ENCODE measurements at regions not wholly inside any gene's neighbourhood (a gene's known extent, or its start where the extent isn't known, plus 50 kb on each side); places are given as distances from the start of the nearest gene placed in this dataset.
"Not testable (repeated sequence)": the region's sequence is repeated elsewhere in the genome, so short reads cannot be mapped to it uniquely, and the experiment has no call there.

DNA sequence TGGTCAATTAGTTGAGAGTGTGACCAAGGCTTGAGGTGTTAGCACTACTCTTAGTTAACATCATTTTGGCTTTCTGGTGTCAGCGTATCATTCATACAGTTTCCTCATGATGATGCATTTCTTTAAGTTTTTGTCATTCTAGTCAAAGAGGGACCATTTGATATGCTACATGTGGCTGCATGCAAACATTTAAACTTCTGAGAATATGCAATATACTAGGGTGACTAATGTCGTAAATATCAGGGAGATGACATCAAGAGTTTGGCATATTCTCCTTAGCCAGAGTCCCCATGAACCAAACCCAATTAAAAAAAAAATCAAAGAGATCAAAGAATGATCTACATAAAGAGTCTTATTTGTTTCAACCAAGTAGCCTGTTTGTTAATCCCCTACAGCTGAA, 537.4 kb upstream of the PCDH7 start:
- no peaks in the 10 kb centered on the region for H3K9me3 Mint-ChIP-seq
- H3K27me3 Mint-ChIP-seq = no peaks in the 10 kb centered on the region
- H3K27ac Mint-ChIP-seq = no peak overlapping the region
- H3K4me1 Mint-ChIP-seq = no peaks in the 10 kb centered on the region
- no peak for DNase-seq
- no peak for ATAC-seq
- H3K4me3 Mint-ChIP-seq = no peak overlapping the region
- no peaks in the 10 kb centered on the region for H3K36me3 Mint-ChIP-seq (ENCODE audit: low read depth)

DNA sequence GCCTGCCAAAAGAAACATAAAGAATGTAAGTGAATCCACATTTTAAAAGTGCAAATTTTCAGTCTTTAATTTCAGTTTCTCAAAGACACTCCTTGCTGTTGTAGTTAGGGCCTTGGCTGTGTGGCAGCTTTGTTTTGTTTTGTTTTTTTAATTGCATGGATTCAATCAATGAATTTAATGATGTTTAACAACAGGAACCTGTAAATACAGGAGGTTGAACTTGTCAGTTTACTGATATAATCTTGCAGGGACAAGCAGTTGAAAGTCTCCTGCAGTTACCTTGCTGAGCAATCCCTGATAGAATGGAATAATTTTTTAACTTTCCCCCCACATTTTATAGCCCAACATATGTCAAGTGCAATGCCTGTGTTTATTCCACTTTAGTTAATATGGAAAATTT, 528.3 kb upstream of the PCDH7 start:
- H3K27ac Mint-ChIP-seq = no peak overlapping the region
- peaks cover 16% of the 10 kb centered on the region for H3K9me3 Mint-ChIP-seq
- no peak overlapping the region for H3K4me3 Mint-ChIP-seq
- no peak for DNase-seq
- H3K27me3 Mint-ChIP-seq = no peaks in the 10 kb centered on the region
- ATAC-seq = no peak
- no peaks in the 10 kb centered on the region for H3K4me1 Mint-ChIP-seq
- no peaks in the 10 kb centered on the region for H3K36me3 Mint-ChIP-seq (ENCODE audit: low read depth)

DNA sequence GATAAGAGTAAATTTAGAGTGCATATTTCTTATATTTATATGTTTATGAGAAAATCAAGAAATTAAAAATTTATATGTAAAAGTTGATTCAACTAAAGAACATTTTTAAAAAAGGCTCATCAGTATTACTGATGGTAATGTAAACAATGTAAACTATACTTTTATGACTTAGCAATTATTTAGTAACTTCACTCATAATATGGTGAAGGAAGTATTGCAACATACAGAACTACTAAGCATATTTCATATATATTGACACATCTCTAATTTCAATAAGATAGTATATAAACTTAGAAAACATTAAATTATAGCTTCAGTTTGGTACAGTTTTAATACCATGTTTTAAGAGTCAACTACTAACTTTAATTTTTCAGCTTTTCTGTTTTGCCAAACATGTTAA, 512.8 kb upstream of the PCDH7 start:
- Mint-ChIP-seq H3K36me3 (ENCODE audit: low read depth) (no peaks in the 10 kb centered on the region), H3K4me1 (no peaks in the 10 kb centered on the region), H3K9me3 (peaks cover 20% of the 10 kb centered on the region), H3K27me3 (no peaks in the 10 kb centered on the region), H3K4me3 (no peak overlapping the region), H3K27ac (no peak overlapping the region)
- DNase-seq (no peak), ATAC-seq (no peak)

DNA sequence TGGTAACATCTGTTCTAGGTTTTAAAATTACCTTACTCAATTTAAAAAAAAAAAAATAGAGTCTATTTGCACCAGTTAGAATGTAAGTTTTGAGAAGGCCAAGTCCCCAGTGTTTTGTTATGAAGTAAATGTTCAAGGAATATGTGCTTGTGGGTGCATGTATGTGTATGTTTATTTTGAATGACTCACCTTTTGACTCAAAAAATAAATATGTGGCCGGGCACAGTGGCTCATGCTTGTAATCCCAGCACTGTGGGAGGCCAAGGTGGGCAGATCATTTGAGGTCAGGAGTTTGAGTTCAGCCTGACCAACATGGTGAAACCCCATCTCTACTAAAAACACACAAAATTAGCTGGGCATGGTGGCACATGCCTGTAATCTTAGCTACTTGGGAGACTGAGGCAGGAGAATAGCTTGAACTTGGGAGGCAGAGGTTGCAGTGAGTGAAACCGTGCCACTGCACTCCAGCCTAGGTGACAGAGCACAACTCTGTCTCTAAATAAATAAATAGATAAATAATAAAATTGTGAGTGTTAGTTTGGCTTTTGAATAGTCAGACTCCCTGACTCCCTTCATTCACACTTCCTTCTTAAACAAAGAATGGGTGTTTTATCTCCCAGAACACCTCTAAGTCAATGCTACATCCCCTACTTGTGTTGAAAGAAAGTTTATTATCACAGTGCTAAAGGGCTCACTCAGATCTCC, 511.3 kb upstream of the PCDH7 start:
- DNase-seq (no peak), ATAC-seq (no peak)
- Mint-ChIP-seq H3K9me3 (peaks cover 23% of the 10 kb centered on the region), H3K36me3 (ENCODE audit: low read depth) (no peaks in the 10 kb centered on the region), H3K27ac (no peak overlapping the region), H3K27me3 (no peaks in the 10 kb centered on the region), H3K4me3 (no peak overlapping the region), H3K4me1 (no peaks in the 10 kb centered on the region)

DNA sequence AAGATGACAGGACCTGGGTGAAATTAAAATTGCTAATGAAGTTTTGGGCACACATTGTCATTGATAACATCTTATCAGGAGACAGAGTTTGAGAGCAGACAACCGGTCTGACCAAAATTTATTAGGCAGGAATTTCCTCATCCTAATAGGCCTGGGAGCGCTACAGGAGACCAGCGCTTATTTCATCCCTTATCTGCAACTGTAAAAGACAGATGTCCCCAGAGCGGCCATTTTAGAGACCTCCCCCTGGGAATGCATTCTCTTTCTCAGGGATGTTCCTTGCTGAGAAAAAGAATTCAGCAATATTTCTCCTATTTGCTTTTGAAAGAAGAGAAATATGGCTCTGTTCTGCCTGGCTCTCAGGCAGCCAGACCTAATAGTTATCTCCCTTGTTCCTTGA, 504.2 kb upstream of the PCDH7 start:
- H3K27me3 Mint-ChIP-seq; H3K27ac Mint-ChIP-seq; DNase-seq; H3K4me3 Mint-ChIP-seq; ATAC-seq; H3K4me1 Mint-ChIP-seq; H3K36me3 Mint-ChIP-seq (ENCODE audit: low read depth): not testable (repeated sequence)
- H3K9me3 Mint-ChIP-seq = peaks cover 43% of the 10 kb centered on the region

DNA sequence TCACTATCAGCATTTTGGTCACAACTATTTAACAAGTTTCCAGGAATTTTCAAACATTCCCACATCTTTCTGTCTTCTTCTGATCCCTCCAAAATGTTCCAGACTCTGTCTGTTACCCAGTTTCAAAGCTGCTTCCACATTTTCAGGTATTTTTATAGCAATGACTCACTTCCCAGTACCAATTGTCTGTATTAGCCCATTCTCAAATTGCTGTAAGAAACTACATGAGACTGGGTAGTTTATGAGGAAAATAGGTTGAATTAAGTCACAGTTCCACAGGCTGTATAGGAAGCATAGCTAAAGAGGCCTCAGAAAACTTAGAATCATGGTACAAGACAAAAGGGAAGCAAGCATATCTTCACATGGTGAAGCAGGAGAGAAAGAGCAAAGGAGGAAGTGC, 475.0 kb upstream of the PCDH7 start:
- Mint-ChIP-seq H3K27ac (no peak overlapping the region), H3K4me3 (no peak overlapping the region), H3K4me1 (no peaks in the 10 kb centered on the region), H3K27me3 (no peaks in the 10 kb centered on the region), H3K9me3 (peaks cover 26% of the 10 kb centered on the region), H3K36me3 (ENCODE audit: low read depth) (no peaks in the 10 kb centered on the region)
- DNase-seq (no peak), ATAC-seq (no peak)

DNA sequence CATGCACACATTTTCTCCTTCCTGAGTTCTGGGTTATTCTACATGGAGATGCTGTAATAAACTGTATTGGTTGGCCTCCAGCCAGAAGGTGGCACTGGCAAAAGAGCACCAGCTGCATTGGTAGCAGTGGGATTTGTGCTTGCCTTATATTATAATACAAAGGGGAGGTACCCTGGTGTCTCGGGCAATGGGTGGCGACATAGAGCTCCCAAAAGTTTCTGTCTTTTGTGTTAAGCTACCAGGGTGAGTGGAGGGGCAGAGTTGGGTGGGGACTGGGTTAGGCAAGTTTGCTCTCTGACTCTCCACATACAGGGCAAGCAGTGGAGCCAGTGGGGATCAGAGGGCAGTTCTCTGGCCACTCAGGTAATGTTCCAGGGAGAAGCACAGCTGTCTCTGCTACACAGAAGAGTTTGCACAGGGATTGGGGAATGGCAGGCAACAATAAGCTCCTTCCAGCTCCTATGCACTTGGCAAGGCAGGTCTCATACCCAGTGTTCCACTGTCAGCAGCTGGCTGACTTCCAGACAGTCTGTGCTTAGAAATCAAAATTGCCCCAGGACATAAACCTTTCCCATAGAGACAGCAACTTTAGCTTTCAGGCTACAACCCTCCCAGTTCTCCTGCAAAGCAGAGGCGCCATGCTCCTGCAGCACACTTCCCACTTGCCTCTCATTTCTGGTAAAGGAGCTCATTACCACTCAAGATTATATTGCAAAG, 463.9 kb upstream of the PCDH7 start:
- H3K9me3 Mint-ChIP-seq = peaks cover 22% of the 10 kb centered on the region
- ATAC-seq (no peak), DNase-seq (no peak)
- H3K4me3 Mint-ChIP-seq = no peak overlapping the region
- no peaks in the 10 kb centered on the region for H3K4me1 Mint-ChIP-seq
- H3K27me3 Mint-ChIP-seq = no peaks in the 10 kb centered on the region
- no peaks in the 10 kb centered on the region for H3K36me3 Mint-ChIP-seq (ENCODE audit: low read depth)
- H3K27ac Mint-ChIP-seq = no peak overlapping the region

DNA sequence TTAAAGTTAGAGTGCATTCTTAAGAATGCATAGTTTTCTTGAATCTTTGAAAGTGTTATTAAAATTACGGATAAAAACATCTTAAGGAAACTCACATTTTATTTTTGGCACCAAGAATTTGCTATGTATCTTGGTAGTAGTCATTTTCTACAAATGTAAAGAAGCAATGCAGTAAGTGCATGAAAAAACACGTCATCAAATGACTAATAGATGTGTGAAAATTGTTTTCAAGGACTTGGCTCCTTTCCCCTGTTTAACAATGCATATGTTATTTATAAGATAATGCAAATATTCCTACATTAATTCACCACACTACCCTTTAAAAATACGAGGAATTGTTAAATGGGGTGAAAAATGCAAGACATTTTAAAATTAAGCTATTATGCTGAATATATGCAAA, 461.2 kb upstream of the PCDH7 start:
- Mint-ChIP-seq H3K9me3 (peaks cover 9% of the 10 kb centered on the region), H3K27ac (no peak overlapping the region), H3K27me3 (no peaks in the 10 kb centered on the region), H3K4me1 (no peaks in the 10 kb centered on the region), H3K36me3 (ENCODE audit: low read depth) (no peaks in the 10 kb centered on the region), H3K4me3 (no peak overlapping the region)
- no peak for ATAC-seq
- no peak for DNase-seq

DNA sequence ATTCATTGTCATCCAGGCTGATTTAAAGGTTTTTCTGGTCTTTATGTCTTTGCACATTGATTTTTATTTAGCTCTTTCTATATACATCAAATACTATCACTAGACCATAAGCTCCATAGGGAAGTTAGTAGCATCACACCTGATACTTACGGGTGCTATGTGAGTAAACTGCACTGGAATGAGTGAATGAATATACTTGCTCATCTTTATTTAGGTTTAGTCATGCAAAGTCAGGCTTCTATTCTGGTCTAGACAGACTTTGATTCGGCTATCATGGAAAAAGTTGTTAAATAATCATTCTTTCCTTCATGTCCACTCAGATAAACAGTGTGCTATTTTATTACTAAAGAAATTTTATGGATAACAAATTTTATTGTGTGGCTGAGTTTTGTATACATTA, 457.8 kb upstream of the PCDH7 start:
- ATAC-seq = no peak
- H3K4me3 Mint-ChIP-seq = no peak overlapping the region
- no peak overlapping the region for H3K27ac Mint-ChIP-seq
- DNase-seq = no peak
- no peaks in the 10 kb centered on the region for H3K27me3 Mint-ChIP-seq
- no peaks in the 10 kb centered on the region for H3K4me1 Mint-ChIP-seq
- H3K36me3 Mint-ChIP-seq (ENCODE audit: low read depth) = no peaks in the 10 kb centered on the region
- peaks cover 5% of the 10 kb centered on the region for H3K9me3 Mint-ChIP-seq

DNA sequence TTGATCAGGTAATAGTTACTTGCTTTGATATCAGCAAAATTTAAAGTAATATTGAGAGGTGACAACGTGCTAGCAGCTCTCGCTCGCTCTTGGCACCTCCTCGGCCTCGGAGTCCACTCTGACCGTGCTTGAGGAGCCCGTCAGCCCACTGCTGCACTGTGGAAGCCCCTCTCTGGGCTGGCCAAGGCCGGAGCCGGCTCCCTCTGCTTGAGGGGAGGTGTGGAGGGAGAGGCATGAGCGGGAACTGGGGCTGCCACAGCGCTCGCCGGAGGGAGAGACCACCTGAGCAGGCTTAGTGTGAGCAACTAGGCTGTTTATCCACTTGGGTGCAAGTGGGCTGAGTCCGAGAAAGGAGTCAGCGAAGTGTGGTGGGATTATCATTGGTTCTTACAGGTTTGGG, 455.7 kb upstream of the PCDH7 start:
- no peak for DNase-seq
- H3K36me3 Mint-ChIP-seq (ENCODE audit: low read depth) = no peaks in the 10 kb centered on the region
- no peak overlapping the region for H3K4me3 Mint-ChIP-seq
- H3K9me3 Mint-ChIP-seq = peaks cover 11% of the 10 kb centered on the region
- H3K27me3 Mint-ChIP-seq = no peaks in the 10 kb centered on the region
- no peak for ATAC-seq
- no peak overlapping the region for H3K27ac Mint-ChIP-seq
- no peaks in the 10 kb centered on the region for H3K4me1 Mint-ChIP-seq

DNA sequence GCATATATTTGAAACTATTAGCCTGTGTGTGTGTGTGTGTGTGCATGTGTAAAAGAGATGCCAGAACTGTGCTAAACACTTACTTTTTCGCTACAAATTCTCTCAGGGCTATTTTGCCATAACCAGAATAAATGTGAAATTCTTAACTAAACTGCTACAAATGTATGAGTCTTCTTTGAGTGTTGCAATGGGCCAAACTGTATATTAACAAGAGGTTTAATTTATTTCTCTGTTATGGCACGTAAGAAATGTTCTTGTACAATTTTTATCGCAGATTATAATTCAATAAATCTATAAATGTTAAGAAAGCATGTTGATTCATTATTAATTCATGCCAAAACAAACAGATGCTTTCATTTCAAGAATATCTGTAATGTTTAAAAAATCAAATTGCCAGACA, 454.5 kb upstream of the PCDH7 start:
- no peaks in the 10 kb centered on the region for H3K27me3 Mint-ChIP-seq
- ATAC-seq = no peak
- H3K4me3 Mint-ChIP-seq = no peak overlapping the region
- DNase-seq = no peak
- H3K27ac Mint-ChIP-seq = no peak overlapping the region
- peaks cover 12% of the 10 kb centered on the region for H3K9me3 Mint-ChIP-seq
- no peaks in the 10 kb centered on the region for H3K4me1 Mint-ChIP-seq
- H3K36me3 Mint-ChIP-seq (ENCODE audit: low read depth) = no peaks in the 10 kb centered on the region

DNA sequence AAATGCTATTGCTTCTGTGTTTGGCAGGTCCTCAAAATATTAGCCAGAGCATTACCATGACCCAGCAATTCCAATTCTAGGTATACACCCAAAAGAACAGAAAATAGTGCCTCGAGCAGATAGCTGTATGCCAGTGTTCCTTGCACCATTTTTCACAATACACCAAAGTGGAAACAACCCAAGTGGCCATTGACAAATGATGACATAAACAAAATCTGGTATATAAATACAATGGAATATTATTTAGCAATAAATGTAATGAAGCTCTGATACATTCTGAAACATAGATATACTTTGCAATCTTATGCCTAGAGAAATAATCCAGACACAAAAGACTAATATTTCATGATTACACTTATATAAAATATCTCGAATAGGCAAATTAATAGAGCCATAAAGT, 451.8 kb upstream of the PCDH7 start:
- peaks cover 14% of the 10 kb centered on the region for H3K9me3 Mint-ChIP-seq
- DNase-seq (no peak), ATAC-seq (no peak)
- H3K4me3 Mint-ChIP-seq = no peak overlapping the region
- no peaks in the 10 kb centered on the region for H3K36me3 Mint-ChIP-seq (ENCODE audit: low read depth)
- H3K27me3 Mint-ChIP-seq = no peaks in the 10 kb centered on the region
- H3K27ac Mint-ChIP-seq = no peak overlapping the region
- H3K4me1 Mint-ChIP-seq = no peaks in the 10 kb centered on the region

DNA sequence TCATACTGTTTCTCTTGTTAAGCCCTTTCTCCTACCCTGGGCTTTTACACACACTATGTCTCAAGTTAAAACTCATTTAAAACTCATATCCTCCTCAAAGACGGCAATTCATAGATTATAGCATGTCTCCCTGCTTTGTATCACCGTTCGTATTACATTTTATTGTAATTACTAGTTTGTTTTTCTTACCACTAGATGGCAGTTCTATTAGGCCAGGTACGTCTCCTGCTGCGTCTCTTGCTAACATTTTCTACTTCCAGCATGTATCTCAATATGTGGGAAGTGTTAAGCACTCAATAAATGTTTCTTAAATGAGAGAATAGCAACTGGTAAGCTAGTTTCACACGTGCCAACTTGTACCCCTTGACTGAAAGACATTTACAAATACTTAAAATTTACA, 450.3 kb upstream of the PCDH7 start:
- no peak overlapping the region for H3K27ac Mint-ChIP-seq
- H3K9me3 Mint-ChIP-seq = peaks cover 16% of the 10 kb centered on the region
- no peaks in the 10 kb centered on the region for H3K4me1 Mint-ChIP-seq
- ATAC-seq (no peak), DNase-seq (no peak)
- no peaks in the 10 kb centered on the region for H3K36me3 Mint-ChIP-seq (ENCODE audit: low read depth)
- H3K4me3 Mint-ChIP-seq = no peak overlapping the region
- no peaks in the 10 kb centered on the region for H3K27me3 Mint-ChIP-seq

DNA sequence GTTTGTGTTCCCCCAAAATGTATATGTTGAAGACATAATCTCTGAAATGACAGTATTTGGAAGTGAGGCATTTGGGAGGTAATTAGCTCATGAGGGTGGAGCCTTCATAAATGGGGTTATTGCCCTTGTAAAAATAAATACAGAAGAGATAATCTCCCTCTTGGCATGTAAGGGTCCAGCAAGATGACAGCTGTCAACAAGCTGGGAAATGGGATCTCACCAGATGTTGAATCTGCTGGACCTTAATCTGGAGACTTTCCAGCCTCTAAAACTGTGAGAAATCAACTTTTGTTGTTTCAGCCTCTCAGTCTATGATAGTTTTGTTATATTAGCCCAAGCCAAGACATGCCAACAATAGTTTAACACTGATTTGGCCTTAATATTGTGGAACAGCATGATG, 438.2 kb upstream of the PCDH7 start:
- Mint-ChIP-seq H3K4me1 (no peaks in the 10 kb centered on the region), H3K4me3 (no peak overlapping the region), H3K27me3 (no peaks in the 10 kb centered on the region), H3K36me3 (ENCODE audit: low read depth) (no peaks in the 10 kb centered on the region), H3K27ac (no peak overlapping the region), H3K9me3 (peaks cover 3% of the 10 kb centered on the region)
- ATAC-seq (no peak), DNase-seq (no peak)

DNA sequence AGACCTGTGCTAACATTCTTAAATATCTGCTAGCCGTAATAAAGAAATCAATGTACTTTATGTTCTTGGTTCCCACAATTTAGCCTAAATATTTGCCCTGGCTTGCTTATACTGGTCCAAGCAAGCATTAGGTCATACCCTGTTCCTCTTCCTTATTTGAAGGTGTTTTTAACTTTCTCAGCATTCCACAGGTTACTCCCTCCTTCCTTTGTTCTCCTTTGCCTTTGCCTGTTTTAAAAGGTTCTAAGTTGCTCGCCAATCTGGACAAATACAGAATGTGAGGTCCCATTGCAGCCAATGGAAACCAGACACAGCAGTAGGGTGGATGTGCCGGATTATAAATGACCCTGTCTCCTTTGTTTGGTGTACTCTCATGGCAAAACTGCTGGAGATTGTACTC, 436.8 kb upstream of the PCDH7 start:
- Mint-ChIP-seq H3K4me3 (no peak overlapping the region), H3K27ac (no peak overlapping the region), H3K27me3 (no peaks in the 10 kb centered on the region), H3K36me3 (ENCODE audit: low read depth) (no peaks in the 10 kb centered on the region), H3K9me3 (peaks cover 5% of the 10 kb centered on the region), H3K4me1 (no peaks in the 10 kb centered on the region)
- ATAC-seq (no peak), DNase-seq (no peak)

DNA sequence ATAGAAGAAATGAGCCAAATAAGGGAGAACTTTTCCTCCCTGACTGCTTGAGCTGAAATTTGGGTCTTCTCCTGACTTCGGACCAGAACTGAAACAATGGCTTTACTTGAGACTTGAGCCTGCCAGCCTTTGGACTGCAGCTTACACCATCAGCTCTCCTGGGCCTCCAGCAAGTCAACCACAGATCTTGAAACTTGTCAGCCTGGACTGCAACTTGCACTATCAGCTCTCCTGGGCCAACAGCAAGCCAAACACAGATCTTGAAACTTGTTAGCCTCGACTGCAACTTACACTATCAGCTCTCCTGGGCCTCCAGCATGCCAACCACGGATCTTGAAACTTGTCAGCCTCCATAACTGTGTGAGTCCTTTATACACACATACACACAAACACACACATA, 425.9 kb upstream of the PCDH7 start:
- no peaks in the 10 kb centered on the region for H3K4me1 Mint-ChIP-seq
- peaks cover 14% of the 10 kb centered on the region for H3K9me3 Mint-ChIP-seq
- ATAC-seq (no peak), DNase-seq (no peak)
- H3K4me3 Mint-ChIP-seq = no peak overlapping the region
- no peak overlapping the region for H3K27ac Mint-ChIP-seq
- H3K36me3 Mint-ChIP-seq (ENCODE audit: low read depth) = no peaks in the 10 kb centered on the region
- no peaks in the 10 kb centered on the region for H3K27me3 Mint-ChIP-seq

Data from activated naive CD8-positive, alpha-beta T cell treated with anti-CD3 and anti-CD28 coated beads, Interleukin-2, amount 50 U/mL, for 24 hours (primary cell).